Ascending aorta (tissue), 2 donors: ENCODE measurements at regions not wholly inside any gene's neighbourhood (a gene's known extent, or its start where the extent isn't known, plus 50 kb on each side); places are given as distances from the start of the nearest gene placed in this dataset.

ENCODE experiments used
- DNase-seq, 2 donors: peaks; one replicate each; pipeline ENCODE4 v3.0.0-alpha.2; 2019; ENCODE audit warnings: low spot score in 2 of 2
- H3K27ac ChIP-seq, 2 donors: fragments of 200-600 bp; sonication (generic); one replicate each; pipeline ENCODE4 v1.5.1; 2016 to 2017; ENCODE audit warnings: mild to moderate bottlenecking in 1 of 2
- H3K27me3 ChIP-seq: fragments of 200-600 bp; sonication (generic); one replicate; pipeline ENCODE4 v1.5.1; 2017
- H3K36me3 ChIP-seq, 2 donors: fragments of 200-600 bp; sonication (generic); one replicate each; pipeline ENCODE4 v1.5.1; 2016
- H3K4me1 ChIP-seq, 2 donors: fragments of 200-600 bp; sonication (generic); one replicate each; pipeline ENCODE4 v1.5.1; 2016 to 2017; ENCODE audit warnings: mild to moderate bottlenecking in 1 of 2
- H3K4me3 ChIP-seq, 2 donors: fragments of 200-600 bp; sonication (generic); one replicate each; pipeline ENCODE4 v1.5.1; 2016 to 2017; ENCODE audit warnings: mild to moderate bottlenecking in 1 of 2
- H3K9me3 ChIP-seq, 2 donors: fragments of 200-600 bp; sonication (generic); one replicate each; pipeline ENCODE4 v1.5.1; 2016
- intact Hi-C: fragments of 100-400 bp; cut with DNase I; formaldehyde crosslinking; loops from one replicate; pipeline ENCODE4 v1.15.1; 2023
- TF ChIP-seq, protein P1 (sequence below), 3 experiments: fragments of 200-600 bp in 2 of 3; fragments of 450-650 bp in 1 of 3; sonication (generic) in 2 of 3; IDR thresholded peaks; one replicate each; pipeline ENCODE4 v1.5.1; 2016 to 2019; ENCODE audit warnings: antibody characterized with exemption in 3 of 3, mild to moderate bottlenecking in 1 of 3, moderate library complexity in 1 of 3

GRCh38 chr7:121810831-121811672 lies 61.9 kb upstream of the PTPRZ1 start:
- Histone ChIP-seq H3K4me3 (no peak overlapping the region), H3K36me3 (no peaks in the 10 kb centered on the region), H3K27ac (no peak overlapping the region), H3K27me3 (no peaks in the 10 kb centered on the region), H3K9me3 (peaks cover 0 to 6% of the 10 kb centered on the region in 2 donors), H3K4me1 (no peaks in the 10 kb centered on the region)
- TF ChIP-seq, protein P1, sequence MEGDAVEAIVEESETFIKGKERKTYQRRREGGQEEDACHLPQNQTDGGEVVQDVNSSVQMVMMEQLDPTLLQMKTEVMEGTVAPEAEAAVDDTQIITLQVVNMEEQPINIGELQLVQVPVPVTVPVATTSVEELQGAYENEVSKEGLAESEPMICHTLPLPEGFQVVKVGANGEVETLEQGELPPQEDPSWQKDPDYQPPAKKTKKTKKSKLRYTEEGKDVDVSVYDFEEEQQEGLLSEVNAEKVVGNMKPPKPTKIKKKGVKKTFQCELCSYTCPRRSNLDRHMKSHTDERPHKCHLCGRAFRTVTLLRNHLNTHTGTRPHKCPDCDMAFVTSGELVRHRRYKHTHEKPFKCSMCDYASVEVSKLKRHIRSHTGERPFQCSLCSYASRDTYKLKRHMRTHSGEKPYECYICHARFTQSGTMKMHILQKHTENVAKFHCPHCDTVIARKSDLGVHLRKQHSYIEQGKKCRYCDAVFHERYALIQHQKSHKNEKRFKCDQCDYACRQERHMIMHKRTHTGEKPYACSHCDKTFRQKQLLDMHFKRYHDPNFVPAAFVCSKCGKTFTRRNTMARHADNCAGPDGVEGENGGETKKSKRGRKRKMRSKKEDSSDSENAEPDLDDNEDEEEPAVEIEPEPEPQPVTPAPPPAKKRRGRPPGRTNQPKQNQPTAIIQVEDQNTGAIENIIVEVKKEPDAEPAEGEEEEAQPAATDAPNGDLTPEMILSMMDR (IDR thresholded peaks at IDR 0.05): no peak
- intact Hi-C loops: no loop called here
- DNase-seq: no peak

GRCh38 chr7:121807078-121807477 lies 65.9 kb upstream of the PTPRZ1 start:
- Histone ChIP-seq H3K27ac (no peak overlapping the region), H3K27me3 (no peaks in the 10 kb centered on the region), H3K9me3 (peaks cover 0 to 6% of the 10 kb centered on the region in 2 donors), H3K36me3 (no peaks in the 10 kb centered on the region), H3K4me3 (no peak overlapping the region), H3K4me1 (no peaks in the 10 kb centered on the region)
- TF ChIP-seq, protein P1 (IDR thresholded peaks at IDR 0.05): no peak
- no peak for DNase-seq
- intact Hi-C loops: no loop called here

DNA sequence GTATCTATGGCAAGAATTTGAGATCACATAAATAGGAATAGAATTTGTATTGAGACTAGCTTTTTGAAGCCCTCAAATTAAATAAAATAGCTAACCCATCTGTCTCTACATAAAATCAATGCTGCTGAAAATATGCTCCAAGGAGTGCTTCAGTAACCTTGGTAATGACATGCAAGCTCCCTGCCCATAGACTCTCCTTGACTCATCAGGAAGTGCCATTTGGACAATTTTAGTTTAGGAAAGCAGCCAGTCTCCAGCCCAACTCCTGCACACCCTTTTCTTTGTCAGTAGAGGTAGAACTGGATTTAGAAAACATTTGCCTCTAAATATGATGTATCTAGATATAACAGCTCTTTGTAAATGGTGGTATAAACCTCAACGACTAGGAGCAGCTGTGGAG lies 69.9 kb upstream of the PTPRZ1 start:
- no peak for DNase-seq
- no peak overlapping the region for H3K27ac ChIP-seq
- no peaks in the 10 kb centered on the region for H3K27me3 ChIP-seq
- H3K36me3 ChIP-seq: no peaks in the 10 kb centered on the region
- peaks cover 0 to 6% of the 10 kb centered on the region in 2 donors for H3K9me3 ChIP-seq
- H3K4me1 ChIP-seq: no peaks in the 10 kb centered on the region
- TF ChIP-seq, protein P1 (IDR thresholded peaks at IDR 0.05): no peak
- H3K4me3 ChIP-seq: no peak overlapping the region
- intact Hi-C loops: no loop called here

DNA sequence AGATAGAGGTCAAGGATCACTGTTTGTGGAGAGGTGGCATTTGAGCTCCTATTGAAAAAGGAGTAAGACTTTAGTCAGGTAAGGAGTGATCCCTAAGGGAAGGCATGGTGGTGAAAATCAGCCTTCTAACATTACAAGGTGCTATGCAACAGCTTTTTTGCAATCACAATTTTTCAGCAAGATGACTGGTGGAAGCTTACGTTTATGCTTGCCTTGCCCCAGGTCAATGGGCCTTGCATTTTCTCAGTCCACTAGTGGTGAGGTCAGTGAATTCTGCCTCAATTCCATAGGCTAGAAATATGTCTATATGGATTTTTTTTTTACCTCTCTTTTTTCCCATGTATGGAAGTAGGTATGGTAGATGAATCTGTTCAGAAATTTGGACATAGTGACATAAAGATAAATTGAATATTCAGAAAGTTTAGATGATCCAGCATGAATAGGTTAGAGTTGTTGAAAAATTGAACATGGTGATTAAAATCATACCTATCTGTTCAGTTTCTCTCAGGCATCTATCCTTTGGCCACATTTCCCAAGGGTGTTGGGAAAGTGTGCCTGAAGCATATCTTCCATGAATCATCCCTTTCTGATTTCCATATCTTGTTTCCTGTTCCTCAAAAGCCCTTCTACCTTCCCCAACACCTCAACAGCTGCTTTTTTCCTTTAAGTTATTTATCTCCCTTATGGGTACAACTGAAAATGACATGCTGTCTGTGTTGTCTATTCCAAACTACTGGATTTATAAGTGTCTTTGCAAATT lies 71.9 kb upstream of the PTPRZ1 start:
- TF ChIP-seq, protein P1 (IDR thresholded peaks at IDR 0.05): no peak
- no peak overlapping the region for H3K4me3 ChIP-seq
- DNase-seq: no peak
- no peaks in the 10 kb centered on the region for H3K4me1 ChIP-seq
- no peaks in the 10 kb centered on the region for H3K27me3 ChIP-seq
- H3K36me3 ChIP-seq: no peaks in the 10 kb centered on the region
- no peak overlapping the region for H3K27ac ChIP-seq
- H3K9me3 ChIP-seq: no peaks in the 10 kb centered on the region
- intact Hi-C loops: no loop called here

DNA sequence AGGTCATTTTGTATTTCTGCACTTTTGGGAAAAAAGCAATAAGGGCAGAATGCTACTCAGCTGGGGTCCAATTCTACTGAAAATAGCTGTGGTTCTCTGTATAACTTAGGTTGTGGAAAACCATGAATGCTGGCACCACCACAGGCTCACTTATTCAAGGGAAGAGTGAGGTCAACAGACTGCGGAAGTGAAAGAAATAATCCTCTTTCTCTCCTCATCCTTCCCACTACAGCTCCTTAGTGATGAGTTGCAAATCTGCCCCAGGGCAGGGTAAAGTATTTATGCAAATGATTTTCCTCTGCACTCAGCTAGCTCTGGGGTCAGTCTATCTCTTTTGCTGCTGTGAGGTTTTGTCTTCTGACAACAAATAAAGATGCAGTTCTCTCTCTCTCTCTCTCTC lies 74.1 kb upstream of the PTPRZ1 start:
- intact Hi-C loops: no loop called here
- H3K27ac ChIP-seq: no peak overlapping the region
- H3K36me3 ChIP-seq: no peaks in the 10 kb centered on the region
- H3K4me3 ChIP-seq: no peak overlapping the region
- TF ChIP-seq, protein P1 (IDR thresholded peaks at IDR 0.05): no peak
- no peak for DNase-seq
- no peaks in the 10 kb centered on the region for H3K9me3 ChIP-seq
- H3K27me3 ChIP-seq: no peaks in the 10 kb centered on the region
- H3K4me1 ChIP-seq: no peaks in the 10 kb centered on the region
